Common myeloid progenitor, CD34-positive (primary cell): ENCODE measurements at regions not wholly inside any gene's neighbourhood (a gene's known extent, or its start where the extent isn't known, plus 50 kb on each side); places are given as distances from the start of the nearest gene placed in this dataset.

Experiments
- CTCF ChIA-PET: fragments of 350-600 bp; sonication (Branson Sonifier 250); formaldehyde crosslinking; loops from one replicate; lab custom pipeline; 2021; ENCODE audit warnings: antibody characterized with exemption; lab: Charles Lee
- POLR2A ChIA-PET: fragments of 350-600 bp; sonication (Branson Sonifier 250); formaldehyde crosslinking; loops from one replicate; lab custom pipeline; 2021; ENCODE audit warnings: antibody characterized with exemption; lab: Charles Lee
- DNase-seq, 3 donors: peaks; one replicate each; pipeline versions ENCODE4 v3.0.0 to v3.0.0-alpha.2; 2013
- H3K27ac ChIP-seq, 2 experiments: 1 replicate in 1 of 2; 2 replicates in 1 of 2; pipeline ENCODE4 v1.7.0; 2013; ENCODE audit warnings: inconsistent platforms in 2 of 2, low read length in 2 of 2, mild to moderate bottlenecking in 2 of 2, low read depth in 1 of 2, moderate library complexity in 1 of 2; ENCODE audit not compliant: severe bottlenecking in 2 of 2, insufficient read depth in 1 of 2, poor library complexity in 1 of 2
- H3K27me3 ChIP-seq, 5 experiments: replicated peaks in 2 of 5; 1 replicate in 3 of 5; 2 replicates in 2 of 5; pipeline versions ENCODE4 v1.6.1 to v1.7.0; 2013; ENCODE audit warnings: low read length in 4 of 5, mild to moderate bottlenecking in 2 of 5, moderate library complexity in 2 of 5, inconsistent platforms in 1 of 5; ENCODE audit not compliant: insufficient read depth in 5 of 5, control insufficient read depth in 4 of 5
- H3K36me3 ChIP-seq, 4 experiments: 1 replicate in 2 of 4; 2 replicates in 2 of 4; pipeline versions ENCODE4 v1.6.1 to v1.7.0; 2013; ENCODE audit warnings: low read length in 3 of 4, control low read depth in 1 of 4, mild to moderate bottlenecking in 1 of 4; ENCODE audit not compliant: control insufficient read depth in 4 of 4, insufficient read depth in 4 of 4
- H3K4me1 ChIP-seq, 4 experiments: 1 replicate in 3 of 4; 2 replicates in 1 of 4; pipeline versions ENCODE4 v1.6.1 to v1.7.1; 2013; ENCODE audit warnings: low read length in 3 of 4, mild to moderate bottlenecking in 3 of 4, control low read depth in 1 of 4, inconsistent platforms in 1 of 4, moderate library complexity in 1 of 4; ENCODE audit not compliant: control insufficient read depth in 4 of 4, insufficient read depth in 4 of 4; ENCODE audit errors: control extremely low read depth in 1 of 4
- H3K4me3 ChIP-seq, 7 experiments: 1 replicate in 4 of 7; 2 replicates in 3 of 7; pipeline versions ENCODE4 v1.5.1 to v1.7.0; 2013; ENCODE audit warnings: mild to moderate bottlenecking in 7 of 7, low read length in 6 of 7, moderate library complexity in 6 of 7, inconsistent platforms in 2 of 7, low read depth in 2 of 7, control low read depth in 1 of 7; ENCODE audit not compliant: insufficient read depth in 4 of 7, control insufficient read depth in 1 of 7; ENCODE audit errors: extremely low read depth in 1 of 7
- H3K9me3 ChIP-seq, 5 experiments: 1 replicate in 4 of 5; 2 replicates in 1 of 5; pipeline versions ENCODE4 v1.6.1 to v1.7.1; 2013; ENCODE audit warnings: low read length in 4 of 5, mild to moderate bottlenecking in 2 of 5, inconsistent platforms in 1 of 5, low read depth in 1 of 5, moderate library complexity in 1 of 5; ENCODE audit not compliant: control insufficient read depth in 4 of 5, insufficient read depth in 2 of 5; ENCODE audit errors: control extremely low read depth in 1 of 5
- WGBS: methylation state at CpG from one replicate; pipeline ENCODE4 v1.1.5; 2013; ENCODE audit not compliant: insufficient coverage; 5-methylcytosine and 5-hydroxymethylcytosine counted together

- CTCF ChIA-PET = no interaction called here
- H3K4me1 ChIP-seq = peaks cover 0 to 4% (median 0%) of the 10 kb centered on the region in 4 experiments
- no peak overlapping the region for H3K27ac ChIP-seq
- H3K36me3 ChIP-seq = no peaks in the 10 kb centered on the region
- no peak for DNase-seq
- POLR2A ChIA-PET = interaction anchor here (0.6 kb wide), 1 partner anchor 759 kb away, joined by 3 read pairs; no protein-coding TSS in a partner anchor
- H3K9me3 ChIP-seq = peaks cover 0 to 5% (median 0%) of the 10 kb centered on the region in 5 experiments
- 100% methylated on average over 1 of the region's 1 CpG for WGBS
- H3K27me3 ChIP-seq = peaks cover 0 to 3% (median 0%) of the 10 kb centered on the region in 5 experiments
- H3K4me3 ChIP-seq = no peak overlapping the region
These were observed 211.2 kb downstream of the TSHZ3 start for GRCh38 chr19:31138077-31138476.

- Histone ChIP-seq H3K27ac (no peak overlapping the region), H3K4me3 (no peak overlapping the region), H3K27me3 (peaks cover 0 to 3% (median 0%) of the 10 kb centered on the region in 5 experiments), H3K36me3 (no peaks in the 10 kb centered on the region), H3K4me1 (peaks cover 0 to 2% (median 0%) of the 10 kb centered on the region in 4 experiments), H3K9me3 (peaks cover 0 to 5% (median 0%) of the 10 kb centered on the region in 5 experiments)
- ChIA-PET POLR2A (no interaction called here), CTCF (no interaction called here)
- 92% methylated on average over 1 of the region's 2 CpGs for WGBS
- DNase-seq = no peak
These were observed 213.4 kb downstream of the TSHZ3 start for GRCh38 chr19:31135841-31136240.

- ChIA-PET POLR2A (no interaction called here), CTCF (interaction anchor here (0.6 to 1.3 kb wide), 2 partner anchors 15 to 1235 kb away, joined by 3 to 4 read pairs; no protein-coding TSS in a partner anchor)
- H3K27ac ChIP-seq = no peak overlapping the region
- H3K27me3 ChIP-seq = peaks cover 0 to 3% (median 0%) of the 10 kb centered on the region in 5 experiments
- peaks cover 0 to 7% (median 0%) of the 10 kb centered on the region in 5 experiments for H3K9me3 ChIP-seq
- H3K4me3 ChIP-seq = no peak overlapping the region
- H3K36me3 ChIP-seq = no peaks in the 10 kb centered on the region
- DNase-seq = no peak
- no CpG with 5 or more reads among the region's 2 CpGs for WGBS
- no peaks in the 10 kb centered on the region for H3K4me1 ChIP-seq
These were observed 216.5 kb downstream of the TSHZ3 start for GRCh38 chr19:31132753-31133110.

GRCh38 chr19:31128291-31128690 lies 220.9 kb downstream of the TSHZ3 start:
- ChIA-PET POLR2A (no interaction called here), CTCF (no interaction called here)
- no peak for DNase-seq
- peaks cover 0 to 3% (median 0%) of the 10 kb centered on the region in 5 experiments for H3K9me3 ChIP-seq
- no peaks in the 10 kb centered on the region for H3K27me3 ChIP-seq
- no peaks in the 10 kb centered on the region for H3K4me1 ChIP-seq
- H3K4me3 ChIP-seq = no peak overlapping the region
- no peak overlapping the region for H3K27ac ChIP-seq
- WGBS = 94% methylated on average over 9 of the region's 9 CpGs
- H3K36me3 ChIP-seq = no peaks in the 10 kb centered on the region

GRCh38 chr19:31127134-31127967 lies 221.9 kb downstream of the TSHZ3 start:
- no peaks in the 10 kb centered on the region for H3K4me1 ChIP-seq
- no peak overlapping the region for H3K4me3 ChIP-seq
- WGBS = 92% methylated on average over 12 of the region's 14 CpGs
- CTCF ChIA-PET = no interaction called here
- H3K36me3 ChIP-seq = no peaks in the 10 kb centered on the region
- H3K9me3 ChIP-seq = peaks cover 0 to 3% (median 0%) of the 10 kb centered on the region in 5 experiments
- no peak overlapping the region for H3K27ac ChIP-seq
- POLR2A ChIA-PET = no interaction called here
- DNase-seq = peak in 2 of 3 donors; percentile 14 to 43
- no peaks in the 10 kb centered on the region for H3K27me3 ChIP-seq

GRCh38 chr19:31126236-31126635 lies 223.0 kb downstream of the TSHZ3 start:
- H3K36me3 ChIP-seq = no peaks in the 10 kb centered on the region
- no peak overlapping the region for H3K27ac ChIP-seq
- H3K9me3 ChIP-seq = peaks cover 0 to 3% (median 0%) of the 10 kb centered on the region in 5 experiments
- WGBS = 97% methylated on average over 4 of the region's 6 CpGs
- no peak overlapping the region for H3K4me3 ChIP-seq
- no peaks in the 10 kb centered on the region for H3K27me3 ChIP-seq
- H3K4me1 ChIP-seq = no peaks in the 10 kb centered on the region
- ChIA-PET CTCF (no interaction called here), POLR2A (no interaction called here)
- DNase-seq = no peak

GRCh38 chr19:31125071-31125470 lies 224.2 kb downstream of the TSHZ3 start:
- H3K4me3 ChIP-seq = no peak overlapping the region
- H3K9me3 ChIP-seq = peaks cover 0 to 2% (median 0%) of the 10 kb centered on the region in 5 experiments
- POLR2A ChIA-PET = no interaction called here
- H3K27ac ChIP-seq = no peak overlapping the region
- no peaks in the 10 kb centered on the region for H3K4me1 ChIP-seq
- WGBS = 98% methylated on average over 4 of the region's 5 CpGs
- DNase-seq = no peak
- no peaks in the 10 kb centered on the region for H3K27me3 ChIP-seq
- CTCF ChIA-PET = no interaction called here
- H3K36me3 ChIP-seq = no peaks in the 10 kb centered on the region
